ENCODE measurements at regions not wholly inside any gene's neighbourhood (a gene's known extent, or its start where the extent isn't known, plus 50 kb on each side); places are given as distances from the start of the nearest gene placed in this dataset.

GRCh38 chr6:21300439-21300838 lies 293.1 kb upstream of the SOX4 start:
- no peak for TF ChIP-seq CTCF (IDR thresholded peaks at IDR 0.05; ENCODE audit: low read depth, low read length, missing control alignments)
- H3K4me3 ChIP-seq (ENCODE audit: low read depth, low read length), result no peak overlapping the region
- no peak for DNase-seq (ENCODE audit: low read depth)

- no peak for TF ChIP-seq CTCF (IDR thresholded peaks at IDR 0.05; ENCODE audit: low read depth, low read length, missing control alignments)
- no peak for DNase-seq (ENCODE audit: low read depth)
- no peak overlapping the region for H3K4me3 ChIP-seq (ENCODE audit: low read depth, low read length)
Observed at GRCh38 chr6:21305893-21306332, 287.6 kb upstream of the SOX4 start.

GRCh38 chr6:21306546-21306945 lies 287.0 kb upstream of the SOX4 start:
- DNase-seq (ENCODE audit: low read depth), result no peak
- H3K4me3 ChIP-seq (ENCODE audit: low read depth, low read length), result no peak overlapping the region
- TF ChIP-seq CTCF (IDR thresholded peaks at IDR 0.05; ENCODE audit: low read depth, low read length, missing control alignments), result no peak

DNA sequence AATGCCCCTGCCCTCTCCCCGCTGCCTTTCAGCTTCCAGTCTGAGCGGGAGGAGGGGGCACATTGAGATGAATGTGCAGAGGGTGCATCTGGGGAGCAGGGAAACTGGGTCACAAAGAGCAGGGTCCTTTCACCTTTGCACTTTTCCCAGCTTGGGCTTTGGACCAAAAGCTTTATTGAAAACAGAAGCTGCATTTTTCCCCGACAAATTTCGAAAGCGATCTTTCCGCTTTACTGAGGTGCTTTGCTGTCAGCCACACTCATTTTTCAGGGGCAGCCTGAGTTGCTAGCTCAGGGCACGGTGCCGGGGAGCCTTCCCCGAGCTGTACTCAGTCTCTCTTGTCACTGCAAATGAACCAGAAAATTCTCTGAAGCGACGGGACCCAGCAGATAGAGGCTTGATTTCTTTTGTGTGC lies 283.7 kb upstream of the SOX4 start:
- DNase-seq (ENCODE audit: low read depth), result no peak
- TF ChIP-seq CTCF (IDR thresholded peaks at IDR 0.05; ENCODE audit: low read depth, low read length, missing control alignments), result no peak
- no peak overlapping the region for H3K4me3 ChIP-seq (ENCODE audit: low read depth, low read length)

DNA sequence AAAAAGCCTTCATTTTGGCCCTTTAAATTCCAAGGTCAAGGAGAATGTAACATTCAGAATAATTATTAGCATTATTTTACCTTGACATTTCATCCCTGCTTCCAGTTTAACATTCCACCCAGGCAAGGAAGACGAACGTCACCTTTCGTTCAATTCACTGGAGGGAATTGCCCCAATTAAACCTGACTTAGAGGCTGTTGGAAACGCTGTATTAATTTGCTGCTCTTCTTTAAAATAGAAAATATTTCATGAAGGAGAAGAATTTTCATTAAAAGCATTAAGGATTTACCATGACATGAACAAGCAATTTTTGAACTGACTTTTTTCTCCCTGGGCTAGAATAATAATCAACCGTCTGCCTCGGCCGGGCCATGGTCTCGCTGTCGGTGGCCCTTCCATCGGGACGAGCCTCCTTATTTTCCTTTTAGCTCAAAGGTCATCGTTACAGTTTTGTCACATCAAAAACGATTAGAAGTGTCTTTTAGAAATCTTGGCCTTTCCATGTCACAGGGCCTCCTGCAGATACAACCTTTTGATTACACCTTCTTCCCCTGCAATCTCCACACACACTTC lies 282.9 kb upstream of the SOX4 start:
- H3K4me3 ChIP-seq (ENCODE audit: low read depth, low read length), result no peak overlapping the region
- no peak for DNase-seq (ENCODE audit: low read depth)
- no peak for TF ChIP-seq CTCF (IDR thresholded peaks at IDR 0.05; ENCODE audit: low read depth, low read length, missing control alignments)

- no peak for TF ChIP-seq CTCF (IDR thresholded peaks at IDR 0.05; ENCODE audit: low read depth, low read length, missing control alignments)
- no peak for DNase-seq (ENCODE audit: low read depth)
- no peak overlapping the region for H3K4me3 ChIP-seq (ENCODE audit: low read depth, low read length)
Observed at GRCh38 chr6:21312118-21312517, 281.4 kb upstream of the SOX4 start.

DNA sequence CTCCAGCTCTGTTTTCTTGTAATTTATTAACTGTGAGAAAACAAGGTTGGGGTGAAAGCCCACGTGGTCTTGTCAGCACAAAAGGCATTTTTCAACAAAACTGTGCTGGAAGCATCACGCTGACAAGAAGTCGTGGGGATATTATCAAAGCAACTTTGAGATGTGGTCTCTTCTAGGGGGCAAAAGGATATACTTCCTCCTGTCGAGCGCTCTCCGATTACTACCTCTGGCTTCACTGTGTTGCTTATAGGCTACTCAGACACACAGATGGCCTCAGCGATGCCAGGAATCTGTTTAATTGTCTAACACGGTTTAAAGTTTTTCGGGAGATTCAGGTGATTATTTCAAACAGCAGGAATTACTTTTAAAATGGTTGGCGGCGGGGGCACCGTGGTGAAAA lies 275.9 kb upstream of the SOX4 start:
- no peak for DNase-seq (ENCODE audit: low read depth)
- no peak overlapping the region for H3K4me3 ChIP-seq (ENCODE audit: low read depth, low read length)
- TF ChIP-seq CTCF (IDR thresholded peaks at IDR 0.05; ENCODE audit: low read depth, low read length, missing control alignments), result no peak
